MM.1S (cell line): ENCODE measurements at regions not wholly inside any gene's neighbourhood (a gene's known extent, or its start where the extent isn't known, plus 50 kb on each side); places are given as distances from the start of the nearest gene placed in this dataset.

ENCODE experiments used
- EZH2 ChIP-seq: fragments of 300-600 bp; sonication (generic); optimal IDR thresholded peaks from 2 replicates; pipeline ENCODE3; 2017; ENCODE audit warnings: low read depth, mild to moderate bottlenecking, antibody characterized with exemption, low read length, mixed read lengths
- EZH2phosphoT487 ChIP-seq: fragments of 300-600 bp; sonication (generic); IDR thresholded peaks from 2 replicates; pipeline ENCODE4 v1.6.1; 2018; ENCODE audit warnings: antibody characterized with exemption, low read length
- TF ChIP-seq, protein P1 (sequence below): fragments of 300-600 bp; sonication (generic); IDR thresholded peaks from 2 replicates; pipeline ENCODE4 v1.5.1; 2016; ENCODE audit warnings: antibody characterized with exemption, low read length, mixed read lengths

DNA sequence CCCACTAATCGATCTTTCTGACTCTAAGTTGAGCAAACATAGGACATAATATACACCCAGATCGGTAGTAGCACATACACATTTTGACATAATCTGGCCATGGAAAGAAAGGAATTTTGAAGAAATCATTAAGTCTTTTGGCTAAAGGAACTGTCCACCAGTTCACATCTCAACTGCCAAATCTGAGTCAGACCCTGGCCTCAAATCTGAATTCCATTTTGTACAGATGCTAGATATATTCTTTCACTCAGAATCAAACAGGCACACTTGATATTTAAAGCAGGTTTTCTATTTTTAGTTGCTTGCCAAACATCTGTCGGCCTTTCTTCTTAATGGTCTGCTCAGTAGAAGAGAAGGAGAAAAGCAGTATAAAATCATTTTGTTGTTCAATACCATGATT, 281.8 kb downstream of the BARHL2 start:
- TF ChIP-seq, protein P1, sequence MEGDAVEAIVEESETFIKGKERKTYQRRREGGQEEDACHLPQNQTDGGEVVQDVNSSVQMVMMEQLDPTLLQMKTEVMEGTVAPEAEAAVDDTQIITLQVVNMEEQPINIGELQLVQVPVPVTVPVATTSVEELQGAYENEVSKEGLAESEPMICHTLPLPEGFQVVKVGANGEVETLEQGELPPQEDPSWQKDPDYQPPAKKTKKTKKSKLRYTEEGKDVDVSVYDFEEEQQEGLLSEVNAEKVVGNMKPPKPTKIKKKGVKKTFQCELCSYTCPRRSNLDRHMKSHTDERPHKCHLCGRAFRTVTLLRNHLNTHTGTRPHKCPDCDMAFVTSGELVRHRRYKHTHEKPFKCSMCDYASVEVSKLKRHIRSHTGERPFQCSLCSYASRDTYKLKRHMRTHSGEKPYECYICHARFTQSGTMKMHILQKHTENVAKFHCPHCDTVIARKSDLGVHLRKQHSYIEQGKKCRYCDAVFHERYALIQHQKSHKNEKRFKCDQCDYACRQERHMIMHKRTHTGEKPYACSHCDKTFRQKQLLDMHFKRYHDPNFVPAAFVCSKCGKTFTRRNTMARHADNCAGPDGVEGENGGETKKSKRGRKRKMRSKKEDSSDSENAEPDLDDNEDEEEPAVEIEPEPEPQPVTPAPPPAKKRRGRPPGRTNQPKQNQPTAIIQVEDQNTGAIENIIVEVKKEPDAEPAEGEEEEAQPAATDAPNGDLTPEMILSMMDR, result no peak
- TF ChIP-seq EZH2 (no peak), EZH2phosphoT487 (no peak)
